HG03064 (cell line): ENCODE measurements at regions not wholly inside any gene's neighbourhood (a gene's known extent, or its start where the extent isn't known, plus 50 kb on each side); places are given as distances from the start of the nearest gene placed in this dataset.
"Not testable (repeated sequence)": the region's sequence is repeated elsewhere in the genome, so short reads cannot be mapped to it uniquely, and the experiment has no call there.

Experiments used
- ATAC-seq: cut with Tn5 transposase; IDR thresholded peaks from one replicate; pipeline ENCODE4 v1.9.1; 2021; ENCODE audit warnings: low read depth; ENCODE audit not compliant: unreplicated experiment

GRCh38 chr20:19108155-19108554 is 104.3 kb upstream of the SLC24A3 start:
- no peak for ATAC-seq

GRCh38 chr20:19110285-19110684 is 102.2 kb upstream of the SLC24A3 start:
- ATAC-seq, result no peak

- ATAC-seq, result no peak
Observed at GRCh38 chr20:19110881-19111460, 101.5 kb upstream of the SLC24A3 start.

- ATAC-seq, result no peak
Observed at GRCh38 chr20:19112828-19113227, 99.6 kb upstream of the SLC24A3 start.

- no peak for ATAC-seq
Observed at GRCh38 chr20:19113343-19113930, 99.0 kb upstream of the SLC24A3 start.

- no peak for ATAC-seq
Observed at GRCh38 chr20:19114410-19114809, 98.0 kb upstream of the SLC24A3 start.

- no peak for ATAC-seq
Observed at GRCh38 chr20:19115581-19115980, 96.9 kb upstream of the SLC24A3 start.

- ATAC-seq, result no peak
Observed at GRCh38 chr20:19120011-19120410, 92.4 kb upstream of the SLC24A3 start.

- ATAC-seq, result no peak
Observed at GRCh38 chr20:19120569-19120968, 91.9 kb upstream of the SLC24A3 start.

- no peak for ATAC-seq
Observed at GRCh38 chr20:19121463-19121862, 91.0 kb upstream of the SLC24A3 start.

GRCh38 chr20:19121916-19122315 is 90.5 kb upstream of the SLC24A3 start:
- no peak for ATAC-seq

GRCh38 chr20:19122395-19122794 is 90.0 kb upstream of the SLC24A3 start:
- ATAC-seq, result no peak

GRCh38 chr20:19125508-19125907 is 86.9 kb upstream of the SLC24A3 start:
- ATAC-seq, result no peak

- no peak for ATAC-seq
Observed at GRCh38 chr20:19129306-19129705, 83.1 kb upstream of the SLC24A3 start.

- no peak for ATAC-seq
Observed at GRCh38 chr20:19129976-19130612, 82.3 kb upstream of the SLC24A3 start.

- no peak for ATAC-seq
Observed at GRCh38 chr20:19130613-19130984, 81.8 kb upstream of the SLC24A3 start.

GRCh38 chr20:19137641-19138040 is 74.8 kb upstream of the SLC24A3 start:
- no peak for ATAC-seq

- no peak for ATAC-seq
Observed at GRCh38 chr20:19138758-19139157, 73.7 kb upstream of the SLC24A3 start.

- not testable (repeated sequence) for ATAC-seq
Observed at GRCh38 chr20:19139584-19139983, 72.9 kb upstream of the SLC24A3 start.

- ATAC-seq, result no peak
Observed at GRCh38 chr20:19141998-19142397, 70.4 kb upstream of the SLC24A3 start.

GRCh38 chr20:19143890-19144289 is 68.6 kb upstream of the SLC24A3 start:
- ATAC-seq, result no peak

- ATAC-seq, result no peak
Observed at GRCh38 chr20:19161336-19161735, 51.1 kb upstream of the SLC24A3 start.
